ENCODE measurements at regions not wholly inside any gene's neighbourhood (a gene's known extent, or its start where the extent isn't known, plus 50 kb on each side); places are given as distances from the start of the nearest gene placed in this dataset.

DNA sequence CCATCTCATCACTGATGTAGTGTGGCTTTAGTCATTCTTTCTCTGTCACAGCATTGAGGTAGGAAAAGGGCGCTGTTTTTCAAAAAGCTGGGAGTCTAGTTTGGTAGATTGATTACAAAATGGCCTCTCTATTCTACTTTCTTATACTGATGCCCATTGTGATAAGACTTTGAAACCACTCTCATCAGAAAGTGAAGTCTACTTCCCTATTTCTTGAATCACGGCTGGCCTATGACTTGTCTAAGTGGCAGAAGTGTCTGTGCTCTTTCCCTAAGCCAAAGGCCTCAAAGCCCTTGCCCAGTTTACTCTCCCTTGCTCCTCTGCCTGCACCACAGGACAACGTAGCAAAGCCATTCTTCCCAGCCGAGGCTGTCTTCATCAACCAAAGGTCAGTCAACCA lies 83.0 kb upstream of the IL33 start:
- TF ChIP-seq CTCF (IDR thresholded peaks at IDR 0.05) (no peak), POLR2A (IDR thresholded peaks at IDR 0.05) (no peak)
